ENCODE measurements at regions not wholly inside any gene's neighbourhood (a gene's known extent, or its start where the extent isn't known, plus 50 kb on each side); places are given as distances from the start of the nearest gene placed in this dataset.

- TF ChIP-seq MEF2A (IDR thresholded peaks at IDR 0.05; ENCODE audit: insufficient read depth, low read depth, low read length) (no peak), SRF (IDR thresholded peaks at IDR 0.05; ENCODE audit: low read depth in 2 of 2, low read length in 2 of 2) (no peak), CBFB (IDR thresholded peaks at IDR 0.05; ENCODE audit: low read depth) (no peak), NFIC (IDR thresholded peaks at IDR 0.05; ENCODE audit: low read depth, low read length) (no peak), EP300 (IDR thresholded peaks at IDR 0.05; ENCODE audit: borderline replicate concordance in 1 of 2, control insufficient read depth in 1 of 2, low read depth in 2 of 2, low read length in 2 of 2) (no peak), STAT3 (IDR thresholded peaks at IDR 0.05; ENCODE audit: low read depth, low read length) (no peak), FOS (IDR thresholded peaks at IDR 0.05; ENCODE audit: borderline replicate concordance, extremely low read depth, insufficient read length) (no peak), POLR2AphosphoS5 (IDR thresholded peaks at IDR 0.05; ENCODE audit: low read length) (no peak), ZNF217 (IDR thresholded peaks at IDR 0.05) (no peak), EZH2 (IDR thresholded peaks at IDR 0.05; ENCODE audit: borderline replicate concordance, control insufficient read depth, low read depth, low read length) (no peak), POLR2A (IDR thresholded peaks at IDR 0.05; ENCODE audit: low read depth, low read length) (no peak), CTCF (IDR thresholded peaks at IDR 0.05 in 2 of 3, conservative IDR thresholded peaks at IDR 0.05 in 1 of 3; ENCODE audit: control insufficient read depth in 2 of 3, extremely low read depth in 1 of 3, insufficient read depth in 1 of 3, low read depth in 3 of 3, low read length in 3 of 3) (no peak), DPF2 (IDR thresholded peaks at IDR 0.05) (no peak)
Measured at GRCh38 chr4:162565730-162566129, 401.9 kb upstream of the FSTL5 start.

Data from GM12878 (cell line).